ENCODE measurements at regions not wholly inside any gene's neighbourhood (a gene's known extent, or its start where the extent isn't known, plus 50 kb on each side); places are given as distances from the start of the nearest gene placed in this dataset.

DNA sequence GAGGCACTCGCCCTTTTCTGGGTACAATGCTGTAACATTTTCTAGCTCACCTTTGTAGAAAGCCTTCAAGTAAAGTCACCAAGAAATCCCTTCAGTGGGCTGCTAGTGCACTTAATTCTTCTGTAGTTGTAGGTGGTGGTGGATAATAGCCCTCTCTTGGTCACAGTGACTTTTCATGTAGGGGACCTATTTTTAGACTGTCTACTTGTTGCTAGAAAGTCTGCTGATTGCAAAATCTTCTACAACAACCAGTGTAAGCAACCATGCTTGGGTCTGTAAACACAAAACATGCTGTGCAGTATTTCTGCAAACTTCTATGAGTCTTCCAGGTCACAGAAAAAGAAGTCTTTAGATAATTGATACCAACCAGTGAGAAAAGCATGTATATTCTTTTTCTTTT is 55.6 kb downstream of the PBDC1 start:
- TF ChIP-seq TAF1 (IDR thresholded peaks at IDR 0.05; ENCODE audit: low read depth) (no peak), ZBTB7A (IDR thresholded peaks at IDR 0.05; ENCODE audit: low read depth) (no peak), EP300 (IDR thresholded peaks at IDR 0.05; ENCODE audit: borderline replicate concordance) (no peak), EGR1 (IDR thresholded peaks at IDR 0.05) (no peak), YY1 (IDR thresholded peaks at IDR 0.05; ENCODE audit: low read depth) (no peak), CEBPB (IDR thresholded peaks at IDR 0.05) (no peak), TCF12 (IDR thresholded peaks at IDR 0.05; ENCODE audit: low read depth) (no peak), RAD21 (IDR thresholded peaks at IDR 0.05; ENCODE audit: low read depth) (no peak)
- TF ChIP-seq, protein P1, sequence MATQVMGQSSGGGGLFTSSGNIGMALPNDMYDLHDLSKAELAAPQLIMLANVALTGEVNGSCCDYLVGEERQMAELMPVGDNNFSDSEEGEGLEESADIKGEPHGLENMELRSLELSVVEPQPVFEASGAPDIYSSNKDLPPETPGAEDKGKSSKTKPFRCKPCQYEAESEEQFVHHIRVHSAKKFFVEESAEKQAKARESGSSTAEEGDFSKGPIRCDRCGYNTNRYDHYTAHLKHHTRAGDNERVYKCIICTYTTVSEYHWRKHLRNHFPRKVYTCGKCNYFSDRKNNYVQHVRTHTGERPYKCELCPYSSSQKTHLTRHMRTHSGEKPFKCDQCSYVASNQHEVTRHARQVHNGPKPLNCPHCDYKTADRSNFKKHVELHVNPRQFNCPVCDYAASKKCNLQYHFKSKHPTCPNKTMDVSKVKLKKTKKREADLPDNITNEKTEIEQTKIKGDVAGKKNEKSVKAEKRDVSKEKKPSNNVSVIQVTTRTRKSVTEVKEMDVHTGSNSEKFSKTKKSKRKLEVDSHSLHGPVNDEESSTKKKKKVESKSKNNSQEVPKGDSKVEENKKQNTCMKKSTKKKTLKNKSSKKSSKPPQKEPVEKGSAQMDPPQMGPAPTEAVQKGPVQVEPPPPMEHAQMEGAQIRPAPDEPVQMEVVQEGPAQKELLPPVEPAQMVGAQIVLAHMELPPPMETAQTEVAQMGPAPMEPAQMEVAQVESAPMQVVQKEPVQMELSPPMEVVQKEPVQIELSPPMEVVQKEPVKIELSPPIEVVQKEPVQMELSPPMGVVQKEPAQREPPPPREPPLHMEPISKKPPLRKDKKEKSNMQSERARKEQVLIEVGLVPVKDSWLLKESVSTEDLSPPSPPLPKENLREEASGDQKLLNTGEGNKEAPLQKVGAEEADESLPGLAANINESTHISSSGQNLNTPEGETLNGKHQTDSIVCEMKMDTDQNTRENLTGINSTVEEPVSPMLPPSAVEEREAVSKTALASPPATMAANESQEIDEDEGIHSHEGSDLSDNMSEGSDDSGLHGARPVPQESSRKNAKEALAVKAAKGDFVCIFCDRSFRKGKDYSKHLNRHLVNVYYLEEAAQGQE (IDR thresholded peaks at IDR 0.05; ENCODE audit: low read depth): no peak

DNA sequence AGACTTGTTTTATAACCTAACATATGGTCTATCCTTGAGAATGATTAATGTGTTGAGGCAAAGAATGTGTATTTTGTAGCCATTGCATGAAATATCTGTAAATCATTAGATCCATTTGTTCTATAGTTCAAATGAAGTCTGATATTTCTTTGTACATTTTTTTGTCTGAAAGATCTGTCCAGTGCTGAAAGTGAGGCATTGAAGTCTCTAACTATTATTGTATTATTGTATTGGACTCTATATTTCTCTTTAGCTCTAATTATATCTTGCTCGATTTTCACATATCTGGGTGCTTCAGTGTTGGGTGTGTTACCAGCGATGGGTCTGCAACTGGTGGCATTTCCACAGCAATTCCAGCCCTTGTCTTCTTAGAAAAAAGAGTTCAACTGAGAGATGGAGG is 76.0 kb downstream of the PBDC1 start:
- TF ChIP-seq FOXM1 (IDR thresholded peaks at IDR 0.05; ENCODE audit: borderline replicate concordance, low read depth): no peak
- TF ChIP-seq YY1 (IDR thresholded peaks at IDR 0.05; ENCODE audit: low read depth): no peak
- TF ChIP-seq TAF1 (IDR thresholded peaks at IDR 0.05; ENCODE audit: low read depth): no peak
- TF ChIP-seq, protein P2, sequence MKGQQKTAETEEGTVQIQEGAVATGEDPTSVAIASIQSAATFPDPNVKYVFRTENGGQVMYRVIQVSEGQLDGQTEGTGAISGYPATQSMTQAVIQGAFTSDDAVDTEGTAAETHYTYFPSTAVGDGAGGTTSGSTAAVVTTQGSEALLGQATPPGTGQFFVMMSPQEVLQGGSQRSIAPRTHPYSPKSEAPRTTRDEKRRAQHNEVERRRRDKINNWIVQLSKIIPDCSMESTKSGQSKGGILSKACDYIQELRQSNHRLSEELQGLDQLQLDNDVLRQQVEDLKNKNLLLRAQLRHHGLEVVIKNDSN (IDR thresholded peaks at IDR 0.05): no peak
- TF ChIP-seq, protein P1 (IDR thresholded peaks at IDR 0.05; ENCODE audit: low read depth): peak; percentile 67
- TF ChIP-seq, protein P3, sequence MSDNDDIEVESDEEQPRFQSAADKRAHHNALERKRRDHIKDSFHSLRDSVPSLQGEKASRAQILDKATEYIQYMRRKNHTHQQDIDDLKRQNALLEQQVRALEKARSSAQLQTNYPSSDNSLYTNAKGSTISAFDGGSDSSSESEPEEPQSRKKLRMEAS (IDR thresholded peaks at IDR 0.05): no peak
- no peak for TF ChIP-seq TCF12 (IDR thresholded peaks at IDR 0.05; ENCODE audit: low read depth)
- TF ChIP-seq ZBTB7A (IDR thresholded peaks at IDR 0.05; ENCODE audit: low read depth): no peak
- TF ChIP-seq CEBPB (IDR thresholded peaks at IDR 0.05): no peak

DNA sequence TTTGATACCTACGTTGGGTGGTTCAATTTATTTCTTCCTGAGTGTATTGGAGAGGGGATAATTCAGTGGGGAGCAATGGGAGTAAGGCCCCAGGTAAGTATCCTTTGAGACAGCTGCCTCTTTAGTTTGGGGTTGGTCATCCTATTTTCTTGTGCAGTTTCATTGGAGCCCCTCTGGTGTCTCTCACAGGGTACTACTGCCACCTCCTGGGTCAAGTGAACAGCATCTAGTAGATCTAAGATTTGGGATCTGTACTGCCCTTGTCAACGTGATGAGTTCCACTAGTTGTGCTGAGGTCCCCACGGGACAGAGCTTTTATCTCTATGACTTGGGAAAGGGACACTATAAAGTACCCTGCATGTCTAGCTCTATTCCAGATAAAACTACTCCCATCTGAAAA is 80.6 kb downstream of the PBDC1 start:
- no peak for TF ChIP-seq CEBPB (IDR thresholded peaks at IDR 0.05)
- no peak for TF ChIP-seq EGR1 (IDR thresholded peaks at IDR 0.05)
- TF ChIP-seq, protein P3 (IDR thresholded peaks at IDR 0.05): no peak
- peak; percentile 53 for TF ChIP-seq RAD21 (IDR thresholded peaks at IDR 0.05; ENCODE audit: low read depth)
- no peak for TF ChIP-seq YY1 (IDR thresholded peaks at IDR 0.05; ENCODE audit: low read depth)

DNA sequence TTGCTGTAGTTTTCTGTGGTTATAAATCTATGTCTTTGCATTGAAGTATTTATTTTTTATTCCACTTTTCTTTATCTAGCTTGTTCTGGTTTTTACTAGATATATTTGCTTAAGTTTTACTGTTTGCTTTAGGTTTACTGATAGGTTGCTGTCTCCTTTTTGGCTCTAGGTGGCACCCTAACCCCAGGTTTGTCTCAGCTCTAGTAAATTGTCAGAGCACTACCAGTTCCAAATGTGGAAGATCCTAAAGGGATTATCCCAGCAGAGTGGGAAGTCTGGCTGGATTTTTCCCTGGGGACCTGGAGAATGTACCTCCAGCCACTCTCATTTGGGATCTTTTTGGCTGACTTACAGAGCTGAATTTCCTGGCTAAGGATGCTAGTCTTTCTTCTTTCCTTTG is 106.1 kb downstream of the PBDC1 start:
- TF ChIP-seq RAD21 (IDR thresholded peaks at IDR 0.05; ENCODE audit: low read depth) (peak; percentile 74), FOXM1 (IDR thresholded peaks at IDR 0.05; ENCODE audit: borderline replicate concordance, low read depth) (no peak), YY1 (IDR thresholded peaks at IDR 0.05; ENCODE audit: low read depth) (no peak)

Measured in Ishikawa (cell line).